A673 (cell line): ENCODE measurements at regions not wholly inside any gene's neighbourhood (a gene's known extent, or its start where the extent isn't known, plus 50 kb on each side); places are given as distances from the start of the nearest gene placed in this dataset.

Experiments
- BruUV-seq: library from RNA; stranded (reverse); fragments of 400-500 nt; replicated peaks from 2 replicates; lab custom pipeline; 2021; lab: Mats Ljungman, UMichigan
- CTCF ChIA-PET: fragments of 300-600 bp; sonication (Branson Sonifier 250); formaldehyde crosslinking; loops from one replicate; lab custom pipeline; 2022; ENCODE audit warnings: antibody characterized with exemption; lab: Charles Lee
- POLR2A ChIA-PET: fragments of 300-600 bp; sonication (Branson Sonifier 250); formaldehyde crosslinking; loops from one replicate; lab custom pipeline; 2022; ENCODE audit warnings: antibody characterized with exemption; ENCODE audit not compliant: low non-redundant PET; lab: Charles Lee
- DNase-seq: peaks from one replicate; pipeline ENCODE4 v3.0.0-alpha.2; 2015; ENCODE audit warnings: low spot score
- H3K27ac ChIP-seq: fragments of 200-600 bp; sonication (generic); 2 replicates; pipeline ENCODE4 v1.5.1; 2016; ENCODE audit warnings: mixed run types, low read depth, mild to moderate bottlenecking, mixed read lengths, antibody characterized with exemption, low read length; ENCODE audit not compliant: poor library complexity, severe bottlenecking
- H3K27me3 ChIP-seq: fragments of 200-600 bp; sonication (generic); replicated peaks from 2 replicates; pipeline ENCODE4 v1.6.1; 2017; ENCODE audit warnings: mixed run types, low read depth, mild to moderate bottlenecking, mixed read lengths, antibody characterized with exemption, low read length; ENCODE audit not compliant: insufficient read depth, poor library complexity
- H3K36me3 ChIP-seq: fragments of 200-600 bp; sonication (generic); 2 replicates; pipeline ENCODE4 v1.6.1; 2016; ENCODE audit warnings: mixed run types, mild to moderate bottlenecking, mixed read lengths, antibody characterized with exemption, low read length; ENCODE audit not compliant: insufficient read depth, poor library complexity, severe bottlenecking
- H3K4me1 ChIP-seq: fragments of 200-600 bp; sonication (generic); 2 replicates; pipeline ENCODE4 v1.6.1; 2017; ENCODE audit warnings: mixed run types, mild to moderate bottlenecking, mixed read lengths, antibody characterized with exemption, low read length; ENCODE audit not compliant: insufficient read depth, poor library complexity, severe bottlenecking
- H3K4me3 ChIP-seq: fragments of 200-600 bp; sonication (generic); 2 replicates; pipeline ENCODE4 v1.5.1; 2016; ENCODE audit warnings: low read depth, mixed run types, mild to moderate bottlenecking, mixed read lengths, low read length; ENCODE audit not compliant: poor library complexity, severe bottlenecking
- H3K9me3 ChIP-seq: fragments of 200-600 bp; sonication (generic); 2 replicates; pipeline ENCODE4 v1.6.1; 2016; ENCODE audit warnings: mixed run types, low read depth, mild to moderate bottlenecking, mixed read lengths, antibody characterized with exemption, low read length; ENCODE audit not compliant: poor library complexity, severe bottlenecking
- CTCF ChIP-seq: fragments of 300-800, 200-600 bp; sonication (generic); conservative IDR thresholded peaks from 2 replicates; pipeline ENCODE4 v1.5.1; 2017; ENCODE audit warnings: low read depth, mild to moderate bottlenecking, antibody characterized with exemption, low read length, moderate library complexity, mixed read lengths
- EZH2 ChIP-seq: fragments of 200-600 bp; sonication (generic); IDR thresholded peaks from 2 replicates; pipeline ENCODE4 v1.6.1; 2017; ENCODE audit warnings: borderline replicate concordance, low read depth, mild to moderate bottlenecking, mixed read lengths, antibody characterized with exemption, low read length; ENCODE audit not compliant: poor library complexity, severe bottlenecking
- intact Hi-C: fragments of 100-400 bp; cut with micrococcal nuclease; formaldehyde crosslinking; loops from one replicate; pipeline ENCODE4 v1.10.0; 2022; ENCODE audit not compliant: unreplicated experiment

DNA sequence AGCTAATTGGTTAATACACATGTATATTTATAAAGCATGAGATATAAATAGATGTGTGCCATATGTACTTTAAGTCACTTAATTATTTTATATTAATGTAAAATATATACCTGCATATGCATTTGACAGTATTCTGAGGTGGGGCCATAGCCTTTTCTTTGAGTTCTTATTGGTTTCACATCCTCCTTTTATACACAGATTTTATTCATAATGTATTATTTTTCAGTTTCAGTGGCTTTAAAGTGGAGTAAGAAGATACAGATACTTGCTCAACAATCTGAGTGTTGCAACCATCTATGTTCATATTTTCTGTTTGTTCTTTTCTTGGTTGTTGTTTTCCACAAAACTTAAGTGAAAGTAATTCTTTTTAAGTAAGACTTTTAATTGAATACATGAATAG lies 436.5 kb downstream of the RND3 start:
- H3K4me3 ChIP-seq, result no peak overlapping the region
- BruUV-seq, result no TSS peak
- POLR2A ChIA-PET, result no interaction called here
- no peaks in the 10 kb centered on the region for H3K9me3 ChIP-seq
- CTCF ChIA-PET, result no interaction called here
- TF ChIP-seq CTCF (no peak), EZH2 (no peak)
- H3K27ac ChIP-seq, result no peak overlapping the region
- no peaks in the 10 kb centered on the region for H3K36me3 ChIP-seq
- H3K4me1 ChIP-seq, result no peaks in the 10 kb centered on the region
- H3K27me3 ChIP-seq, result no peaks in the 10 kb centered on the region
- intact Hi-C loops, result no loop called here
- no peak for DNase-seq

- intact Hi-C loops, result no loop called here
- CTCF ChIA-PET, result no interaction called here
These were observed 437.4 kb downstream of the RND3 start for GRCh38 chr2:150050036-150050435.

GRCh38 chr2:150047620-150048222 lies 439.7 kb downstream of the RND3 start:
- no peak overlapping the region for H3K4me3 ChIP-seq
- DNase-seq, result no peak
- ChIA-PET CTCF (no interaction called here), POLR2A (no interaction called here)
- no peaks in the 10 kb centered on the region for H3K27me3 ChIP-seq
- no peaks in the 10 kb centered on the region for H3K36me3 ChIP-seq
- H3K27ac ChIP-seq, result no peak overlapping the region
- H3K9me3 ChIP-seq, result no peaks in the 10 kb centered on the region
- no TSS peak for BruUV-seq
- TF ChIP-seq CTCF, result no peak
- no peak for TF ChIP-seq EZH2
- no peaks in the 10 kb centered on the region for H3K4me1 ChIP-seq
- intact Hi-C loops, result no loop called here

More at GRCh38 chr2:150050036-150050435, 437.4 kb downstream of the RND3 start:
- no peaks in the 10 kb centered on the region for H3K4me1 ChIP-seq
- no peak for DNase-seq
- no peaks in the 10 kb centered on the region for H3K27me3 ChIP-seq
- POLR2A ChIA-PET, result no interaction called here
- TF ChIP-seq CTCF (no peak), EZH2 (no peak)
- no peaks in the 10 kb centered on the region for H3K9me3 ChIP-seq
- no TSS peak for BruUV-seq
- no peak overlapping the region for H3K27ac ChIP-seq
- no peaks in the 10 kb centered on the region for H3K36me3 ChIP-seq
- H3K4me3 ChIP-seq, result no peak overlapping the region
